ENCODE measurements at regions not wholly inside any gene's neighbourhood (a gene's known extent, or its start where the extent isn't known, plus 50 kb on each side); places are given as distances from the start of the nearest gene placed in this dataset.

- DNase-seq: no peak
Measured at GRCh38 chr18:65403534-65403933, 347.3 kb upstream of the CDH7 start.

GRCh38 chr18:65399091-65399490 lies 351.7 kb upstream of the CDH7 start:
- DNase-seq: no peak

DNA sequence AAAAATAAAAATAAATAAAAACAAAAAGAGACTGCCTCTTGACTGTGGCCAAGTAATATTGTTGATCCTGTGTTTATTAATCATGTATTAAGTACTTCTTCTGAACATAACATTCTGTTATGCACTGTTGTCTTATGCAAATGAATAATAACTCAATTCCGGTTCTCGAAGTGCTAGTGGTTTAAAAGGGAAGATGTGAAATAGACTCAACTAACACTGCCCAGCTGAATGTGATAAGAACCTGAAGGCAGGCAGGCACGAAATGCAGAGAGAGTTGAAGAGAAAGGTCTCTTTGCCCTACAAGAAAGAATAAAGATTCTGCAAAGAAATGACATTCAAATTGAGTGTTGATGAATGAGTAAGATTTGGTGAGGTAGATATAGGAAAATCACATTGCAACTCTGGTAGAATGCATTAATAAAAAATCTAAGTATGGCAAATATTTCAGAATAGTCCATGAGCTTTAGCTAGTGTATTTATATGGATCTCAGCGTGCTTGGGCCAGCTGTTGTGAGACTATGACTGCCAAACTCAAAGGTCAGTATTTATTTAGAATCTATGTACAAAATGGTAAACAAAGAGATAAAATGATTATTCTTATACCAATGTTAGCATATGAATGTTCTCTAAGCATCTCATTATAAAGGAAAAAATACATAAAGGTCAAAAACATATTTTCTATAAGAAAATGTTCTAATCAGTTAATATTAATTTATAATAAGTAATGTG lies 352.3 kb upstream of the CDH7 start:
- no peak for DNase-seq

GRCh38 chr18:65380986-65381385 lies 369.8 kb upstream of the CDH7 start:
- DNase-seq: no peak

GRCh38 chr18:65380571-65380970 lies 370.2 kb upstream of the CDH7 start:
- no peak for DNase-seq

GRCh38 chr18:65372904-65373303 lies 377.9 kb upstream of the CDH7 start:
- no peak for DNase-seq

DNA sequence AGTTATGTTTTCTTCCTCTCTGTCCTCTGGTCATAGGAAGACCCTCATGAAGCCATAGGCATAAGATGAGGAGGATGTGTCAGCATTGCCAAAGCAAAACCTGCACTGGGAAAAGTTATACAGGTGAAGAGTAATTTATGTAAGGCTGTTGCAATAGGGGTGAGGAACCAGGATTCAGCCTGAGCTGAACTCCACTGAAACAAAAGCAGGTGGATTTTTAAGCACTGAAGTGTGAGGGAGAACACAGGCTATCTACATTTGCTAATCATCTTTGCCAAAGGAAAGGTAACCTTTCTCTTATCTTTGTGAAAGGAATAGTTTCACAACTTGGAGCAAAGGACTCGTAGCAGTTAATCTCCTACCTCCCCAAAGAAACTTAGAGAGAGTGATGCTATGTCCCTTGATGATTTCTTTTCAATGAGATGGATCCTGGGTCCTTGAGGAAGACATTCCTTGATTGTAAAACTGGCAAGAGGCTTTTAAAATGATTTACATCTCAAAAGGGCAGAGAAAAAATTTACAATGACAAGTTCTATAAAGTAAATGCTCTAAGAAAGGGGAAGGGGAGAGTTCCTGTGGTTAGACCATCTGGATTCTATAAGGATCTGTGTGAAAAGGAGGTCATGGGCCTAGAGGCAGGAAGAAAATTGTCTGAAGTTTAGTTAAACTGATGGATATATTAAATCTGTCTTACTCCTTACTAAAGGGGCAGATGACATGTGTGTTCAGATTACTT lies 385.4 kb upstream of the CDH7 start:
- DNase-seq: no peak

GRCh38 chr18:65363911-65364632 lies 386.7 kb upstream of the CDH7 start:
- no peak for DNase-seq

DNA sequence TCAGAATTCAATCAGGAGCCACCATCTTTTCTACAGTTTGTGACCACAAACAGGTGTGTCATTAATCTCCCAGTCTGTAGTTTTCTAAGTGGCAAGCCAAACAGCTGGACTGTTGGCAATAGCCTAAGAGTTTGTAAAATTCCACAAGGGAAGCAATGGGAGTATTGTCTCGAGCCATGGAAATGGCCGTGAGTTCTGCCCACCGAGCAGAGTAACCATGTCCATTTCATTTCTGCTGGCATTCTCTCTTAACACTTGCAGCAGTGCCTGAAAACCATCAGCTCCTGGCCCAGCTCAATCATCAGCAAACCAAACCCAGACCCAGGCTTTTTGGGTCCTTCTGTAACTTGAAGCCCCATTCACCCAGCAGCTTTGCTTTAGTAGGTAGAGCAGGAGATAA lies 387.8 kb upstream of the CDH7 start:
- no peak for DNase-seq

- DNase-seq: no peak
Measured at GRCh38 chr18:65359479-65359878, 391.3 kb upstream of the CDH7 start.

DNA sequence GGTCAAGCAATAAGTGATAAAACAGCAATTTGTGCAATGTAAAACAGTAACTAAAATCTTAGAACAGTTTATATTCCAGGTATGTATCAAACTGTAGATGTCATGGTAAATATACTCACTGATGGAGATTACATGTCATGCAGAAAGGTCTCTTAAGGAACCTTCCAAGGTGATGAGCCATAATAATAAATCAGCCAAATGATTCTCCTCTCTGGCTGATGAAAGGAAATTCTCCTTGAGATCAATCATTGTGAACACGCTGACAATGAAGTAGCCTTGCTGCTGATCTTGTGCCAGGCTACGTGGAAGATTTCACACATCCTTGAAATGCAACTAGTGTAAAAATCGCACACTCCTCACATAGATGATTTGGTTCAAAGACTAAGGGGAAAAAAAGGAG lies 392.5 kb upstream of the CDH7 start:
- DNase-seq: no peak

GRCh38 chr18:65352186-65352585 lies 398.6 kb upstream of the CDH7 start:
- no peak for DNase-seq

DNA sequence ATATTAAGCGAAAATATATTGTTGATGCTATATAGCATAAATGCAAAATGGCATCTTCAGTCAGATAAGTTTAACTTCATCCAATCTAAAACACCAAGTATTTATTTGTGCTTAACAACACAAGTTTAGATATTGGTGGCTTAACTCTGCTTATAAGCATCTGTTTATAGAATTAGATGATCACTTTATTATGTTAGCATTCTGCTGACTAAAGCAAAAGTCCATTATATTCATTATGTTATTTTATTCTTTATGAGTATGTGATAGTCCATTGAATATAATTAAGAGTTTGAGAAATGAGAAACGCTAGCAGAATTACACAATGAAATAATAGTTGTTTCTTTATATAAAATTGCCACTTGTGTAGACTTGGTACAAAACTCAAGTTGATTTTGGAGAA lies 401.2 kb upstream of the CDH7 start:
- no peak for DNase-seq

DNA sequence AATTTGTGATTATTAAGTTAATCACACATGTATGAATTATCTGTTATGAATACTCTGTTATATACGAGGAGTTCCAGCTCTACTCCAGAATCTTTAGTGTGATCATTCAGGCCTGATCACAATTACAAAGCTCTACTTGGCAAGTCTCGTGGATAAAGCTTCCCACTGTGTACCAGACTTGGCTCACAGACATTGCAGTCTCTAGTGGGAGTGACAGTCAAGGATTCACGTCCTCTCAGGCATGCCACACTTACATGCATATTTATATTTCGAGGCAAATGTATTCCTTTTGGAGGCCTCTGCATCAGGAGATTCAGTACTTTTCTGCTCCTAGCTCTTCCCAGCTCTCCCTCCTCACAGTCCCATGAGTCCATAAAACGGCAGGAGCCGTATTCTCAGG lies 403.4 kb upstream of the CDH7 start:
- DNase-seq: no peak

- no peak for DNase-seq
Measured at GRCh38 chr18:65346086-65346485, 404.7 kb upstream of the CDH7 start.

GRCh38 chr18:65343571-65343970 lies 407.2 kb upstream of the CDH7 start:
- DNase-seq: no peak

- no peak for DNase-seq
Measured at GRCh38 chr18:65336411-65336810, 414.4 kb upstream of the CDH7 start.

DNA sequence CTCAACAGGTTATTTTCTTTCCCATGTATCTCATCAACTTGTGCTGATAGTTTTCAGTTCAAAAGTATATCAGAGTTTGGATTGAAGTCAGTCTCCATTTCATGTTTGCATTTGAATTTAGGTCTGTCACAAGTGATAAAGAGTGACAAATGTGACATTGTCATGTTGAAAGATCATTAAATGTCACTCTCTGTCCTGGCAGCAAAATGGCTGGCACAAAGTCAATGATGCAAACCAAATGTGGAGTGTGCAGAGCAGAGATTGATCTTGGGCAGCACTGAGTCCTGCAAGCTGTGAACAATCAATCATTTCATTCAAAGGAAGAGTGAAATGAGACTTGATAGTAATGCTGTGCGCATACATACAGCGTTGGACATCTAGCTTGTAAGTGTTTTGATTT lies 421.8 kb upstream of the CDH7 start:
- DNase-seq: no peak

- DNase-seq: no peak
Measured at GRCh38 chr18:65326805-65327204, 424.0 kb upstream of the CDH7 start.

GRCh38 chr18:65322895-65323294 lies 427.9 kb upstream of the CDH7 start:
- DNase-seq: no peak

GRCh38 chr18:65298422-65298821 lies 452.4 kb upstream of the CDH7 start:
- DNase-seq: no peak

GRCh38 chr18:65288908-65289307 lies 461.9 kb upstream of the CDH7 start:
- no peak for DNase-seq

GRCh38 chr18:65287652-65288051 lies 463.2 kb upstream of the CDH7 start:
- DNase-seq: no peak

DNA sequence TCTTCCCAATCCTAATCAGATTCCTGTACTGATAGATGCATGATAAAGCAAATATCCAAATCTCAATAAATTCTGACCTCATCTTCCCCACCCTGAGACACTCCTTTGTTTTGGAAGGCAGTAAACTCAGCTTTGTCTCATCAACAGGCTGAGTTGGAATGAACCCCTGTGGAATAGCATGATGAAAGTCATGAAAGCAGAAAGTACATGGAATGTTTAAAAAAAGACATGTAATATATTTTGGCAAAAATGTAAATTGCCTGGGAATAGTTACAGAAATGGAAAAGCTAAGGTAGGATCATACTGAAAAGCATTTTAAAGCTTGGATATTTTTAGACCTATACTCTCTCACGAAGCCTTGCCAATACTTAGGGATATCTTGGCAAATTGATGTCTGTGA lies 468.7 kb upstream of the CDH7 start:
- no peak for DNase-seq

All from KG1 (cell line).